ENCODE measurements at regions not wholly inside any gene's neighbourhood (a gene's known extent, or its start where the extent isn't known, plus 50 kb on each side); places are given as distances from the start of the nearest gene placed in this dataset.

- Mint-ChIP-seq H3K4me3 (no peak overlapping the region), H3K9me3 (no peaks in the 10 kb centered on the region), H3K36me3 (ENCODE audit: low read depth) (no peaks in the 10 kb centered on the region), H3K27ac (no peak overlapping the region), H3K4me1 (ENCODE audit: low read depth) (no peaks in the 10 kb centered on the region), H3K27me3 (ENCODE audit: insufficient read depth) (no peaks in the 10 kb centered on the region)
- intact Hi-C loops (cut with micrococcal nuclease) = no loop called here
- no peak for DNase-seq (ENCODE audit: low spot score)
These were observed 445.9 kb downstream of the TLL1 start for GRCh38 chr4:166318810-166319525.

DNA sequence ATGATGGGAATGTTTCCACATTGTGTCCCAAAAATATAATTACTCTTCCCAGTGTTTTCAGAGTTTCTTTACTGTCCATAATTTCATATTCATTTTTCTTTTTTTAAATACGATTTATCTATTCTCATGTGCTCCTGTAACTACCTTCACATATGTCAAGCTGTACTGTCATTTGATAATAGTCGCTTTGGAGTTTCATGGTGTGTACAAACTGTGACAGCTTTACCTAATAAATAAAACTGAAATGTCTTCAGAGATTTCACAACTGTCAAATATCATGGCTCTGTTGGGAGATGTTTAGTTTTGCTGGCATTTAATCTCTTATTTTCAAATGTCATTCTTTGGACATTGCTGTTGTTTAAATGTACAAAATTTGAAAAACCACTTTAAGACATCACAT is 450.2 kb downstream of the TLL1 start:
- Mint-ChIP-seq H3K9me3 (no peaks in the 10 kb centered on the region), H3K36me3 (ENCODE audit: low read depth) (no peaks in the 10 kb centered on the region), H3K27ac (no peak overlapping the region), H3K4me3 (no peak overlapping the region), H3K27me3 (ENCODE audit: insufficient read depth) (no peaks in the 10 kb centered on the region), H3K4me1 (ENCODE audit: low read depth) (no peaks in the 10 kb centered on the region)
- intact Hi-C loops (cut with micrococcal nuclease) = no loop called here
- no peak for DNase-seq (ENCODE audit: low spot score)

- no peaks in the 10 kb centered on the region for H3K36me3 Mint-ChIP-seq (ENCODE audit: low read depth)
- no peaks in the 10 kb centered on the region for H3K9me3 Mint-ChIP-seq
- no peaks in the 10 kb centered on the region for H3K4me1 Mint-ChIP-seq (ENCODE audit: low read depth)
- H3K27me3 Mint-ChIP-seq (ENCODE audit: insufficient read depth) = no peaks in the 10 kb centered on the region
- no peak overlapping the region for H3K4me3 Mint-ChIP-seq
- no peak for DNase-seq (ENCODE audit: low spot score)
- H3K27ac Mint-ChIP-seq = no peak overlapping the region
- intact Hi-C loops (cut with micrococcal nuclease) = no loop called here
These were observed 451.3 kb downstream of the TLL1 start for GRCh38 chr4:166324321-166324720.

GRCh38 chr4:166335256-166335938 is 462.4 kb downstream of the TLL1 start:
- intact Hi-C loops (cut with micrococcal nuclease) = no loop called here
- H3K36me3 Mint-ChIP-seq (ENCODE audit: low read depth) = no peaks in the 10 kb centered on the region
- H3K27ac Mint-ChIP-seq = no peak overlapping the region
- H3K4me1 Mint-ChIP-seq (ENCODE audit: low read depth) = no peaks in the 10 kb centered on the region
- no peaks in the 10 kb centered on the region for H3K27me3 Mint-ChIP-seq (ENCODE audit: insufficient read depth)
- no peak overlapping the region for H3K4me3 Mint-ChIP-seq
- no peak for DNase-seq (ENCODE audit: low spot score)
- H3K9me3 Mint-ChIP-seq = peaks cover 5% of the 10 kb centered on the region

GRCh38 chr4:166341992-166342391 is 469.0 kb downstream of the TLL1 start:
- Mint-ChIP-seq H3K27me3 (ENCODE audit: insufficient read depth) (no peaks in the 10 kb centered on the region), H3K36me3 (ENCODE audit: low read depth) (no peaks in the 10 kb centered on the region), H3K4me3 (no peak overlapping the region), H3K27ac (no peak overlapping the region), H3K9me3 (no peaks in the 10 kb centered on the region), H3K4me1 (ENCODE audit: low read depth) (no peaks in the 10 kb centered on the region)
- intact Hi-C loops (cut with micrococcal nuclease) = no loop called here
- no peak for DNase-seq (ENCODE audit: low spot score)

DNA sequence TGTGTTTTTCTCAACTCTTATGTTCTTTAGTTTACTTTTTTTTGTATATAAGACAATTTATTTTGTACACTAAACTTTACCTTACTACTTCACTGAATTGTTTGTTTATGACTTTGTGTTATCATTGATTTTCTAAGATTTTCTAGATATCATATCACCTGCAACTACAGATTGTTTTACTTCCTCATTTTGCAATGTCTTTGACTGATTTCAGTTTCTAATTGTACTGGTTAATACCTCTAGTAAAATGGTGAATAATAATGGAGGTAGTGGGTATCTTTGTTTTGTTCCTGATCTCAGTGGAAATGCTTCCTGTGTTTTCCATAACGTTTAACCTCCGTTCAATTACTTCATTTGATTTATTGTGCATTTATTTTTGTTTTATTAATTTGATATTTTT is 490.2 kb downstream of the TLL1 start:
- no peaks in the 10 kb centered on the region for H3K4me1 Mint-ChIP-seq (ENCODE audit: low read depth)
- intact Hi-C loops (cut with micrococcal nuclease) = no loop called here
- no peaks in the 10 kb centered on the region for H3K36me3 Mint-ChIP-seq (ENCODE audit: low read depth)
- H3K9me3 Mint-ChIP-seq = peaks cover 4% of the 10 kb centered on the region
- H3K27ac Mint-ChIP-seq = no peak overlapping the region
- H3K27me3 Mint-ChIP-seq (ENCODE audit: insufficient read depth) = no peaks in the 10 kb centered on the region
- no peak overlapping the region for H3K4me3 Mint-ChIP-seq
- no peak for DNase-seq (ENCODE audit: low spot score)

DNA sequence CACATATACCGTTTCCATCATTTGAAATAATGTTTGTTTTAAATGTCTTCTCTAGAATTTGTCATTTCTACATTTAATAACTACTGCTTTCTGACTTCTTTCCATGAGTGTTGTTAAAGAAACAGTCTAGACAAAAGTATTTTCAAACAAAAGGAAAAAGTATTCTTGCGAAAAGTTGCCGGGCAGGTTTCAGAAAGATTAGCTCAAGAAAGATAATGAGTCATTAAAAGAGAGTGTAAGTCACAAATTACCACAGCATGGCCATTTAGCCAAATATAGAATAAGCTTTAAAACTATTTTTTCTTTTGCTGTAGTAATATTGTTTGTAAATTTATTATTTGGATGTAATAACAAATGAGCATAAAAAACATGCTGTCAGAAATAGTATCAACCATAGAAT is 493.0 kb downstream of the TLL1 start:
- Mint-ChIP-seq H3K36me3 (ENCODE audit: low read depth) (no peaks in the 10 kb centered on the region), H3K4me3 (no peak overlapping the region), H3K9me3 (peaks cover 10% of the 10 kb centered on the region), H3K4me1 (ENCODE audit: low read depth) (no peaks in the 10 kb centered on the region), H3K27ac (no peak overlapping the region), H3K27me3 (ENCODE audit: insufficient read depth) (no peaks in the 10 kb centered on the region)
- DNase-seq (ENCODE audit: low spot score) = no peak
- intact Hi-C loops (cut with micrococcal nuclease) = no loop called here

DNA sequence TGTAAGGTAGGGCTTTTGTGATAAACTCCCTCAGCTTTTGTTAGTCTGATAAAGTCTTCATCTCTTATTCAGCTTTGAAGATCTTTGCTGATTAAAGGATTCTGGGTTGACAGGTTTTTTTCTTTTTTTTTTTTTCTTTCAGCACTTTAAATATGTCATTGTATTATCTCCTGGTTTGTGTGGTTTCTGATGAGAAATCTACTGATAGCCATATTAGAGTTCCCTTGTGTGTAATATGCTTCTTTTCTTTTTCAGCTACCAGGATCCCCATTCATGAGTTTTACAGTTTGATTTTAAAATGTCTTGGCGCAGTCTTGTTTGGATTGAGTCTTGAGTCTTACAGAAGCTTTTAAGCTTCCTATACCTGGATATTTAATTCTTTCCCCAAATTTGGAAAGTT is 504.5 kb downstream of the TLL1 start:
- H3K36me3 Mint-ChIP-seq (ENCODE audit: low read depth) = no peaks in the 10 kb centered on the region
- no peak overlapping the region for H3K27ac Mint-ChIP-seq
- H3K27me3 Mint-ChIP-seq (ENCODE audit: insufficient read depth) = no peaks in the 10 kb centered on the region
- H3K9me3 Mint-ChIP-seq = peaks cover 36% of the 10 kb centered on the region
- no peak for DNase-seq (ENCODE audit: low spot score)
- intact Hi-C loops (cut with micrococcal nuclease) = no loop called here
- no peaks in the 10 kb centered on the region for H3K4me1 Mint-ChIP-seq (ENCODE audit: low read depth)
- no peak overlapping the region for H3K4me3 Mint-ChIP-seq

DNA sequence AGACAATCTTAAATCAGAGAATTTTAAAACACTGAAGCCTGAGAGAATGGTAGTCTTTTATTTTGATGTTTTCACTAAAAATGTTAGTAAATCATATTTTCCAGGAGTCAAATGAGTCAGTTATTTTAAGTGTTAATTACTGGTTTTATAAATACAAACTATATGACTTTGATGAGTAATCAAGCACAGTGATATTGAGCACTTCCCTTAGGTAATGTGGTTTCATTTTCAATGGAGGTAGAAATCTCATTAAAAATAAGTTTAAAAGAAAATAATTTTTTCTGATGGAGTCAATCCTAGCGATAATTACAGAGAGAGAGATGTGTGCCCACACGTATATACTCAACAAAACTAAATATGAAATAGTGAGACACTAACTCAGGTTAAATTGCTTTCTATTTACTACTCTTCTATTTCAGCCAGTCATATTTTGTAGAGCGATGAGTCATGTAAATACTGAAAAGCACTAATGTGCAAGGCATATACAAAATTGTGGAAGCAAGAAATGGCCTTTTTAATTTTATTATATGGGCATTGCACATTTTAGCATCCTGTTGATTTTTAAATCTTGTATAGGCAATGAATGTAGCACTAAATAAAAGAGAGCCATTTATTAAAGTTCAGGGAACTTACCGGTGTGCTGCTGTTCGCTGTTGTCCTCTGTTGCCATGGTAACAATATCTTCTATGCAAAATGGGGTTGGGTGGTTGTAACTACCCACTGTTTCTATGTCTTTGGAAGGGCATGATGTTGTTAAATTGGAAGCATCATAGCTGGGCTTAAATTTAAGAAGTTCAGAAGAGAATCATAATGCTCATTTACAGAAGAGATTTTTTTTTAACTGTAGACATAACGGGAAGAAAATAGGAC is 513.7 kb downstream of the TLL1 start:
- Mint-ChIP-seq H3K36me3 (ENCODE audit: low read depth) (no peaks in the 10 kb centered on the region), H3K27ac (no peak overlapping the region), H3K27me3 (ENCODE audit: insufficient read depth) (no peaks in the 10 kb centered on the region), H3K4me1 (ENCODE audit: low read depth) (no peaks in the 10 kb centered on the region), H3K9me3 (no peaks in the 10 kb centered on the region), H3K4me3 (no peak overlapping the region)
- no peak for DNase-seq (ENCODE audit: low spot score)
- intact Hi-C loops (cut with micrococcal nuclease) = no loop called here

GRCh38 chr4:166391501-166391900 is 518.5 kb downstream of the TLL1 start:
- Mint-ChIP-seq H3K27ac (no peak overlapping the region), H3K4me1 (ENCODE audit: low read depth) (no peaks in the 10 kb centered on the region), H3K9me3 (no peaks in the 10 kb centered on the region), H3K27me3 (ENCODE audit: insufficient read depth) (peaks cover 2% of the 10 kb centered on the region), H3K4me3 (no peak overlapping the region), H3K36me3 (ENCODE audit: low read depth) (no peaks in the 10 kb centered on the region)
- no peak for DNase-seq (ENCODE audit: low spot score)
- intact Hi-C loops (cut with micrococcal nuclease) = no loop called here

GRCh38 chr4:166399021-166399420 is 526.0 kb downstream of the TLL1 start:
- H3K27me3 Mint-ChIP-seq (ENCODE audit: insufficient read depth) = no peaks in the 10 kb centered on the region
- no peaks in the 10 kb centered on the region for H3K9me3 Mint-ChIP-seq
- H3K4me1 Mint-ChIP-seq (ENCODE audit: low read depth) = no peaks in the 10 kb centered on the region
- H3K36me3 Mint-ChIP-seq (ENCODE audit: low read depth) = no peaks in the 10 kb centered on the region
- intact Hi-C loops (cut with micrococcal nuclease) = no loop called here
- H3K27ac Mint-ChIP-seq = no peak overlapping the region
- H3K4me3 Mint-ChIP-seq = no peak overlapping the region
- DNase-seq (ENCODE audit: low spot score) = no peak

DNA sequence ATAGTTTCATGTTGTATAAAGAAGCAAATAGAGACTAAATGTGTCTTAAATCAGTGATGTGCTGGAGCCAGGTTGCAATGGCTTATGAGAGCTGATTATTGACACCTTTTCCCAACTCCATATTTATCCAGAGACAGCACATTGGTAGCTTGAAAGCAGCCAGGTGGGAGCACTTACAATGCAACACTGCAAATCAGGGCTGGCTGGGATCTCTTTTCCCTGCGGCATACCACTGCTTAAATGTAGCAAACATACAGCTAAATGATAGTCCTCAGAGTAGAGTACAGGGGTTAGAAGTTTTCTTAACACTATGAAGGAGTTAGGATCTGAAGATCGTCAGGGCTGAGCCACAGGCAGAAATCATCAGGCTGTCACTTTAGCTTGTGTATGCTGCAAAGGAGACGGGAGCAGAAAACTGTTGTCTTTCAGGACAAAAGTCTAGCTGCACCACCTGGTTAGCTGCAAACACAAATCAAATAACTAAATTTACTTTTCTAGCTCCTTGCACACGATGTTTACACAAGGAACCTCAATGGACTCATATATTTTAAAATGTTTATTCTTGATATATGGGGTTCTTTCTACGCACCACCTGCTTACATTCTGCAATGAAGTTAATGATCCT is 527.3 kb downstream of the TLL1 start:
- Mint-ChIP-seq H3K9me3 (no peaks in the 10 kb centered on the region), H3K4me1 (ENCODE audit: low read depth) (no peaks in the 10 kb centered on the region), H3K36me3 (ENCODE audit: low read depth) (no peaks in the 10 kb centered on the region), H3K27ac (no peak overlapping the region), H3K4me3 (no peak overlapping the region), H3K27me3 (ENCODE audit: insufficient read depth) (no peaks in the 10 kb centered on the region)
- intact Hi-C loops (cut with micrococcal nuclease) = no loop called here
- DNase-seq (ENCODE audit: low spot score) = no peak

- H3K4me3 Mint-ChIP-seq = no peak overlapping the region
- H3K36me3 Mint-ChIP-seq (ENCODE audit: low read depth) = no peaks in the 10 kb centered on the region
- no peak overlapping the region for H3K27ac Mint-ChIP-seq
- no peaks in the 10 kb centered on the region for H3K9me3 Mint-ChIP-seq
- DNase-seq (ENCODE audit: low spot score) = no peak
- no peaks in the 10 kb centered on the region for H3K27me3 Mint-ChIP-seq (ENCODE audit: insufficient read depth)
- no peaks in the 10 kb centered on the region for H3K4me1 Mint-ChIP-seq (ENCODE audit: low read depth)
- intact Hi-C loops (cut with micrococcal nuclease) = no loop called here
These were observed 540.3 kb downstream of the TLL1 start for GRCh38 chr4:166413356-166413755.
